HL-60 (cell line): ENCODE measurements at regions not wholly inside any gene's neighbourhood (a gene's known extent, or its start where the extent isn't known, plus 50 kb on each side); places are given as distances from the start of the nearest gene placed in this dataset.

Source experiments
- DNase-seq, 2 experiments: peaks; one replicate each; pipeline ENCODE4 v3.0.0-alpha.2; 2010 to 2020; ENCODE audit warnings: low read depth in 1 of 2, low spot score in 1 of 2
- H3K27ac ChIP-seq: fragments of 250-450 bp; sonication (Bioruptor Pico); replicated peaks from 2 replicates; pipeline ENCODE4 v1.5.1; 2020; ENCODE audit warnings: mild to moderate bottlenecking, moderate library complexity
- H3K27me3 ChIP-seq: fragments of 250-450 bp; sonication (Bioruptor Pico); 2 replicates; pipeline ENCODE4 v1.5.1; 2021; ENCODE audit warnings: mild to moderate bottlenecking, moderate library complexity; ENCODE audit not compliant: insufficient read depth, poor library complexity, severe bottlenecking
- H3K4me3 ChIP-seq: replicated peaks from 2 replicates; pipeline ENCODE4 v1.5.1; 2011; ENCODE audit warnings: mild to moderate bottlenecking, control low read depth, low read length; ENCODE audit not compliant: insufficient read depth
- GABPA ChIP-seq: IDR thresholded peaks from 2 replicates; pipeline ENCODE4 v1.6.1; 2012; ENCODE audit warnings: low read depth
- POLR2AphosphoS5 ChIP-seq: IDR thresholded peaks from 2 replicates; pipeline ENCODE4 v1.6.1; 2012; ENCODE audit warnings: low read depth
- SPI1 ChIP-seq: IDR thresholded peaks from 2 replicates; pipeline ENCODE4 v1.6.1; 2012; ENCODE audit warnings: low read depth, mild to moderate bottlenecking, borderline replicate concordance
- TF ChIP-seq, protein P1 (sequence below): IDR thresholded peaks from one replicate; pipeline ENCODE4 v1.5.1; 2011; ENCODE audit warnings: low read length, control low read depth, inconsistent platforms; ENCODE audit not compliant: insufficient read depth
- TF ChIP-seq, protein P2 (sequence below): IDR thresholded peaks from 2 replicates; pipeline ENCODE4 v1.6.1; 2012; ENCODE audit warnings: low read depth; ENCODE audit not compliant: insufficient replicate concordance

DNA sequence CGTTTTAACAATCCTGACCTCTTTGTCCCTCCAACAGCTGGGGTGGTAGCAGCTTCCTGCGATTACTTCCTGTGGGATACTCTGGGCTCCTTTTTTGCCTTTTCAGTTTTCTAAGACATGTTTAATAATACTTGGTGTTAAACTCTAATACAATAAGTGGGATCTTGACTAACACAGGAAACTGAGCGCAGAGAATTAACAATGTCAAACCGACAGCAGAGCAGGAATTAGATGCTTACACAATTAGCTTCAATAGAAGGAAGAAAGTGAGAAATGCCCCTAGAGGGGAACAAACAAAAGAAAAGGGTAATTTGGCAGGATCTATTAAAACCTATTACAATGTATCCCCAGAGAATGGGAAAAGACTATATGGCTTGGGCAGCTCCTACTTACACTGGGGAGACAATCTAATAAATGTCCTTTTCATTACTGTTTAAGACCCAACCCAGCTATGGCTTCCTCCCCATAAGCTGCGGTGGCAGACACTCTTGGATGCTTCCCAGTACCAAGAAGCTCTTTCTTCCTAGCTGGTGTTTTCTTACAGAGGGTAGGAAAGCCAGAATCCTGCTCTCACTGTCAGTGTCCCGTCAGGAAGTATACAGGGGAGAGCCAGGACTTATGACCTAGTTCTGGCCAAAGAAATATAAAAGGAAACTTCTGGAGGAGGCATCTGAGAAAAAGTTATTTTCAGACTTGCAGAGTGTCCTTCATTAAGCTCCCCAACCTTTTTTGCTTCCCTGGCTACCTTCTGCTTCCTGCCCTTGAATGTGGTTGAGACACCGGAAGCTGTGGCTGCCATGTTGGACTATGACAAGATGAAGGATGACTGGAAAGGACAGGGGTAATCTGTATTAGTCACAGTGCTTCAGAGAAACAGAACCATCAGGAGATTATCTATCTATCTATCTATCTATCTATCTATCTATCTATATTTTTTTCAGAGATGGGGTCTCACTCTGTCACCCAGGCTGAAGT is 194.1 kb upstream of the KBTBD8 start:
- no peak for TF ChIP-seq POLR2AphosphoS5
- TF ChIP-seq, protein P1, sequence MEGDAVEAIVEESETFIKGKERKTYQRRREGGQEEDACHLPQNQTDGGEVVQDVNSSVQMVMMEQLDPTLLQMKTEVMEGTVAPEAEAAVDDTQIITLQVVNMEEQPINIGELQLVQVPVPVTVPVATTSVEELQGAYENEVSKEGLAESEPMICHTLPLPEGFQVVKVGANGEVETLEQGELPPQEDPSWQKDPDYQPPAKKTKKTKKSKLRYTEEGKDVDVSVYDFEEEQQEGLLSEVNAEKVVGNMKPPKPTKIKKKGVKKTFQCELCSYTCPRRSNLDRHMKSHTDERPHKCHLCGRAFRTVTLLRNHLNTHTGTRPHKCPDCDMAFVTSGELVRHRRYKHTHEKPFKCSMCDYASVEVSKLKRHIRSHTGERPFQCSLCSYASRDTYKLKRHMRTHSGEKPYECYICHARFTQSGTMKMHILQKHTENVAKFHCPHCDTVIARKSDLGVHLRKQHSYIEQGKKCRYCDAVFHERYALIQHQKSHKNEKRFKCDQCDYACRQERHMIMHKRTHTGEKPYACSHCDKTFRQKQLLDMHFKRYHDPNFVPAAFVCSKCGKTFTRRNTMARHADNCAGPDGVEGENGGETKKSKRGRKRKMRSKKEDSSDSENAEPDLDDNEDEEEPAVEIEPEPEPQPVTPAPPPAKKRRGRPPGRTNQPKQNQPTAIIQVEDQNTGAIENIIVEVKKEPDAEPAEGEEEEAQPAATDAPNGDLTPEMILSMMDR, result no peak
- no peak for TF ChIP-seq SPI1
- no peak for TF ChIP-seq GABPA
- TF ChIP-seq, protein P2, sequence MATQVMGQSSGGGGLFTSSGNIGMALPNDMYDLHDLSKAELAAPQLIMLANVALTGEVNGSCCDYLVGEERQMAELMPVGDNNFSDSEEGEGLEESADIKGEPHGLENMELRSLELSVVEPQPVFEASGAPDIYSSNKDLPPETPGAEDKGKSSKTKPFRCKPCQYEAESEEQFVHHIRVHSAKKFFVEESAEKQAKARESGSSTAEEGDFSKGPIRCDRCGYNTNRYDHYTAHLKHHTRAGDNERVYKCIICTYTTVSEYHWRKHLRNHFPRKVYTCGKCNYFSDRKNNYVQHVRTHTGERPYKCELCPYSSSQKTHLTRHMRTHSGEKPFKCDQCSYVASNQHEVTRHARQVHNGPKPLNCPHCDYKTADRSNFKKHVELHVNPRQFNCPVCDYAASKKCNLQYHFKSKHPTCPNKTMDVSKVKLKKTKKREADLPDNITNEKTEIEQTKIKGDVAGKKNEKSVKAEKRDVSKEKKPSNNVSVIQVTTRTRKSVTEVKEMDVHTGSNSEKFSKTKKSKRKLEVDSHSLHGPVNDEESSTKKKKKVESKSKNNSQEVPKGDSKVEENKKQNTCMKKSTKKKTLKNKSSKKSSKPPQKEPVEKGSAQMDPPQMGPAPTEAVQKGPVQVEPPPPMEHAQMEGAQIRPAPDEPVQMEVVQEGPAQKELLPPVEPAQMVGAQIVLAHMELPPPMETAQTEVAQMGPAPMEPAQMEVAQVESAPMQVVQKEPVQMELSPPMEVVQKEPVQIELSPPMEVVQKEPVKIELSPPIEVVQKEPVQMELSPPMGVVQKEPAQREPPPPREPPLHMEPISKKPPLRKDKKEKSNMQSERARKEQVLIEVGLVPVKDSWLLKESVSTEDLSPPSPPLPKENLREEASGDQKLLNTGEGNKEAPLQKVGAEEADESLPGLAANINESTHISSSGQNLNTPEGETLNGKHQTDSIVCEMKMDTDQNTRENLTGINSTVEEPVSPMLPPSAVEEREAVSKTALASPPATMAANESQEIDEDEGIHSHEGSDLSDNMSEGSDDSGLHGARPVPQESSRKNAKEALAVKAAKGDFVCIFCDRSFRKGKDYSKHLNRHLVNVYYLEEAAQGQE, result no peak
- Histone ChIP-seq H3K27me3 (no peaks in the 10 kb centered on the region), H3K27ac (no peak overlapping the region), H3K4me3 (no peak overlapping the region)
- peak; percentile 8 to 17 for DNase-seq

DNA sequence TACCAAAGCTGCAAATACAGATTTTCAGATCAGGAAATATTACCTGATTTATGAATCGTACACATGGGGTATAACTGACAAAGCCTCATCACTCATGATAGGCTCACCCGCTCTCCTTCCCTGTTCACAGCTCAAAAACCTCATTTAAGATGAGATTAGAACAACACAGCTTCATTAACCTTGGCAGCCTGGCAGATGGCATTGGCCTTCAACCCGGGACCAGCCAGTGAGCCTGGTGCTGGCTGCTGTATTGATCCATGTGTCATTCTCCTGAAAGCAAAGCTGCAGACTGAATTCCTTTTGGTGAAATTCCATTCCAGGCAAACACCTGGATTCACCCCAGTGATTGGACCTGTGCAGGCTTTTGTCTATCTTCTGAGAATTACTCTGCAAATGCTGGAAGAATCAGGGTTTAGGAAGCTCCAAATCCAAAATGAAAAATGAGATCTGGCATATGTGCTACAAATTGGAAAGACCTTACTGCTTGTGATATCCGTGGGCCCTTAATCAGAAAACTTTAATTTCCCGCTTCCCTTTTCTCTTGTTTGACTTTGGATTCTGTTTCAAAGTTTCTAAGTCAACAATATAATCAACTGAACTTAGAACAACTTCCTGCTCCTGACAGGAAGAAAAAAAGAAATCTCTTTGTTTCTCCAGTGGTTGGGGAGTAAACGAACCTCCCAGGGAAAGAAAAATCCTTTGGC is 189.1 kb upstream of the KBTBD8 start:
- no peak for DNase-seq
- Histone ChIP-seq H3K4me3 (no peak overlapping the region), H3K27me3 (peaks cover 2% of the 10 kb centered on the region), H3K27ac (no peak overlapping the region)
- TF ChIP-seq, protein P2, result no peak
- TF ChIP-seq SPI1, result no peak
- no peak for TF ChIP-seq GABPA
- TF ChIP-seq, protein P1, result no peak
- TF ChIP-seq POLR2AphosphoS5, result no peak

DNA sequence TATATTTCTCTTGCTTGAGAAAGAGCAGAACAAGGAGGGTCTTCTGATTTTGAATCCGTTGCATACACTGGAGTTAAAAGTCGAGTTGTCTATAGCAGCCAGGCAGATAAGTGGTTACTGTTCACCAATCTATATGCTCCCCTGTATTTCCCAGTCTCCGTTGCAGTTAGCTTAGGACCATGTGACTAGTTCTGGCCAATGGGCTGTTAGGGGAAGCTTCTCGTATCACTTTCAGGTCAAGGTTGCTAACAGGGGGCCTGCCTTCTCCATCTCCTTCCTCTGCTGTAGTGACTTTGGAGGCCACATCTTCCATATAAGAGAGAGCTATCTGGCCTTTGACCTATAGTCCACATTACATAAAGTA is 188.5 kb upstream of the KBTBD8 start:
- TF ChIP-seq GABPA (no peak), SPI1 (no peak), POLR2AphosphoS5 (no peak)
- TF ChIP-seq, protein P1, result no peak
- TF ChIP-seq, protein P2, result no peak
- Histone ChIP-seq H3K27me3 (peaks cover 2% of the 10 kb centered on the region), H3K27ac (no peak overlapping the region), H3K4me3 (no peak overlapping the region)
- DNase-seq, result no peak
